Erythroblast (primary cell): ENCODE measurements at regions not wholly inside any gene's neighbourhood (a gene's known extent, or its start where the extent isn't known, plus 50 kb on each side); places are given as distances from the start of the nearest gene placed in this dataset.

Experiments
- GATA1 ChIP-seq: IDR thresholded peaks from 2 replicates; pipeline ENCODE4 v1.6.1; 2011; ENCODE audit warnings: low read depth, mild to moderate bottlenecking, control low read depth, low read length, moderate library complexity
- POLR2A ChIP-seq: IDR thresholded peaks from 2 replicates; pipeline ENCODE4 v1.6.1; 2011; ENCODE audit warnings: mild to moderate bottlenecking, low read length

GRCh38 chrY:19055232-19056137 lies 281.9 kb upstream of the HSFY2 start:
- TF ChIP-seq POLR2A (no peak), GATA1 (no peak)
